ENCODE measurements at regions not wholly inside any gene's neighbourhood (a gene's known extent, or its start where the extent isn't known, plus 50 kb on each side); places are given as distances from the start of the nearest gene placed in this dataset.
"Not testable (repeated sequence)": the region's sequence is repeated elsewhere in the genome, so short reads cannot be mapped to it uniquely, and the experiment has no call there.

- no peaks in the 10 kb centered on the region for H3K36me3 Mint-ChIP-seq (ENCODE audit: insufficient read depth)
- no peaks in the 10 kb centered on the region for H3K4me1 Mint-ChIP-seq
- no peak for DNase-seq (ENCODE audit: low spot score in 2 of 2)
- no peak for ATAC-seq (replicated peaks; ENCODE audit: extremely low read depth, poor library complexity, severe bottlenecking)
- no peak overlapping the region for H3K4me3 Mint-ChIP-seq
- H3K27ac Mint-ChIP-seq (ENCODE audit: low read depth) = no peak overlapping the region
- no peaks in the 10 kb centered on the region for H3K9me3 Mint-ChIP-seq
- H3K27me3 Mint-ChIP-seq = no peaks in the 10 kb centered on the region
Observed at GRCh38 chr17:71631483-71631882, 489.3 kb upstream of the SOX9 start.

DNA sequence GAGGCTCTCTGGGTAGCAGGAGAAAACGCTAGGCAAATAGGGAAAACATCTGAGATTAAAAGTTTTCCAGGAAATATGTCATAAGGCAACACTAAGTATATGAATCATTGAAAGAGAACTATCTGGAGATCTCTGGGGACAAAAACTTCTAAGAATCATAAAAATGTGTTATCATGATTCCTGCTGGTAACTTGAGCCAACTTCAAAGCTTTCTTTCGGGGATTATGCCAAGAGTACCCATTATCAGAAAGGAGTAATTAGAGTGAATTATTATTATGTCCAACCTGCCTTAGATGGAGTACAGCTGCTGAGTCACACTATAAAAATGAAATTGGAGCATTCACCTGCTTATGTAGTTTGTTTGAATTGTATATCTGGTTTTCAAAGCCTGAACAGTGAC lies 488.5 kb upstream of the SOX9 start:
- Mint-ChIP-seq H3K27ac (ENCODE audit: low read depth) (no peak overlapping the region), H3K36me3 (ENCODE audit: insufficient read depth) (no peaks in the 10 kb centered on the region), H3K9me3 (no peaks in the 10 kb centered on the region), H3K27me3 (no peaks in the 10 kb centered on the region), H3K4me1 (no peaks in the 10 kb centered on the region), H3K4me3 (no peak overlapping the region)
- ATAC-seq (replicated peaks; ENCODE audit: extremely low read depth, poor library complexity, severe bottlenecking) (no peak), DNase-seq (ENCODE audit: low spot score in 2 of 2) (no peak)

GRCh38 chr17:71633391-71633849 lies 487.4 kb upstream of the SOX9 start:
- Mint-ChIP-seq H3K27me3 (no peaks in the 10 kb centered on the region), H3K4me3 (no peak overlapping the region), H3K27ac (ENCODE audit: low read depth) (no peak overlapping the region), H3K9me3 (no peaks in the 10 kb centered on the region), H3K36me3 (ENCODE audit: insufficient read depth) (no peaks in the 10 kb centered on the region), H3K4me1 (no peaks in the 10 kb centered on the region)
- DNase-seq (ENCODE audit: low spot score in 2 of 2) (no peak), ATAC-seq (replicated peaks; ENCODE audit: extremely low read depth, poor library complexity, severe bottlenecking) (no peak)

GRCh38 chr17:71634376-71634775 lies 486.4 kb upstream of the SOX9 start:
- Mint-ChIP-seq H3K4me1 (no peaks in the 10 kb centered on the region), H3K9me3 (no peaks in the 10 kb centered on the region), H3K4me3 (no peak overlapping the region), H3K27ac (ENCODE audit: low read depth) (no peak overlapping the region), H3K36me3 (ENCODE audit: insufficient read depth) (no peaks in the 10 kb centered on the region), H3K27me3 (no peaks in the 10 kb centered on the region)
- no peak for DNase-seq (ENCODE audit: low spot score in 2 of 2)
- no peak for ATAC-seq (replicated peaks; ENCODE audit: extremely low read depth, poor library complexity, severe bottlenecking)

DNA sequence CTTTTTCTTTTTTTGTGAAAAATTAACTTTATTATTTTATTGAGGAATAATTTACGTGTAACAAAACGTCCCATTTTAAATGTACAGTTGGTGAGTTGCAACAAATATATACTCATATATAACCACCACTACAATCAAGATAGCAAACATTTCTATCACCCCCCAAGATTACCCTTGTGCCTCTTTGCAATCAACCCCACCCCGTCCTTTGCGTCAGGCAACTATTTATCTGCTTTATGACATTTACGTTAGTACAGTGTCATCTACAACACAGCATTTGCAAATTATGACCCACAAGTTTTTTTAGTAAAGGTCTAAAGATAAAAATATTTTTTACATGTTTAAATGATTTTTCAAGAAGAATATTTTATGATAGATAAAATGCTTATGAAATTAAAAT lies 485.6 kb upstream of the SOX9 start:
- Mint-ChIP-seq H3K9me3 (no peaks in the 10 kb centered on the region), H3K4me3 (no peak overlapping the region), H3K27me3 (no peaks in the 10 kb centered on the region), H3K4me1 (no peaks in the 10 kb centered on the region), H3K27ac (ENCODE audit: low read depth) (no peak overlapping the region), H3K36me3 (ENCODE audit: insufficient read depth) (no peaks in the 10 kb centered on the region)
- no peak for DNase-seq (ENCODE audit: low spot score in 2 of 2)
- no peak for ATAC-seq (replicated peaks; ENCODE audit: extremely low read depth, poor library complexity, severe bottlenecking)

GRCh38 chr17:71636644-71637043 lies 484.2 kb upstream of the SOX9 start:
- DNase-seq (ENCODE audit: low spot score in 2 of 2) = no peak
- H3K36me3 Mint-ChIP-seq (ENCODE audit: insufficient read depth) = no peaks in the 10 kb centered on the region
- no peaks in the 10 kb centered on the region for H3K27me3 Mint-ChIP-seq

GRCh38 chr17:71638668-71639067 lies 482.2 kb upstream of the SOX9 start:
- Mint-ChIP-seq H3K36me3 (ENCODE audit: insufficient read depth) (no peaks in the 10 kb centered on the region), H3K27me3 (no peaks in the 10 kb centered on the region), H3K4me1 (no peaks in the 10 kb centered on the region), H3K27ac (ENCODE audit: low read depth) (no peak overlapping the region), H3K4me3 (no peak overlapping the region), H3K9me3 (peaks cover under 1% of the 10 kb centered on the region)
- ATAC-seq (replicated peaks; ENCODE audit: extremely low read depth, poor library complexity, severe bottlenecking) = no peak
- DNase-seq (ENCODE audit: low spot score in 2 of 2) = no peak

More at GRCh38 chr17:71636644-71637043, 484.2 kb upstream of the SOX9 start:
- no peak overlapping the region for H3K4me3 Mint-ChIP-seq
- H3K4me1 Mint-ChIP-seq = no peaks in the 10 kb centered on the region
- no peaks in the 10 kb centered on the region for H3K9me3 Mint-ChIP-seq
- no peak overlapping the region for H3K27ac Mint-ChIP-seq (ENCODE audit: low read depth)
- ATAC-seq (replicated peaks; ENCODE audit: extremely low read depth, poor library complexity, severe bottlenecking) = no peak

- H3K4me3 Mint-ChIP-seq = no peak overlapping the region
- H3K36me3 Mint-ChIP-seq (ENCODE audit: insufficient read depth) = no peaks in the 10 kb centered on the region
- no peak for ATAC-seq (replicated peaks; ENCODE audit: extremely low read depth, poor library complexity, severe bottlenecking)
- no peak for DNase-seq (ENCODE audit: low spot score in 2 of 2)
- no peaks in the 10 kb centered on the region for H3K27me3 Mint-ChIP-seq
- peaks cover 8% of the 10 kb centered on the region for H3K9me3 Mint-ChIP-seq
- no peaks in the 10 kb centered on the region for H3K4me1 Mint-ChIP-seq
- H3K27ac Mint-ChIP-seq (ENCODE audit: low read depth) = no peak overlapping the region
Observed at GRCh38 chr17:71639865-71640264, 481.0 kb upstream of the SOX9 start.

- not testable (repeated sequence) for H3K27me3 Mint-ChIP-seq; H3K4me1 Mint-ChIP-seq; H3K4me3 Mint-ChIP-seq; DNase-seq (ENCODE audit: low spot score in 2 of 2); H3K27ac Mint-ChIP-seq (ENCODE audit: low read depth); H3K36me3 Mint-ChIP-seq (ENCODE audit: insufficient read depth); ATAC-seq (replicated peaks; ENCODE audit: extremely low read depth, poor library complexity, severe bottlenecking)
- H3K9me3 Mint-ChIP-seq = peaks cover 25% of the 10 kb centered on the region
Observed at GRCh38 chr17:71646890-71647289, 473.9 kb upstream of the SOX9 start.

DNA sequence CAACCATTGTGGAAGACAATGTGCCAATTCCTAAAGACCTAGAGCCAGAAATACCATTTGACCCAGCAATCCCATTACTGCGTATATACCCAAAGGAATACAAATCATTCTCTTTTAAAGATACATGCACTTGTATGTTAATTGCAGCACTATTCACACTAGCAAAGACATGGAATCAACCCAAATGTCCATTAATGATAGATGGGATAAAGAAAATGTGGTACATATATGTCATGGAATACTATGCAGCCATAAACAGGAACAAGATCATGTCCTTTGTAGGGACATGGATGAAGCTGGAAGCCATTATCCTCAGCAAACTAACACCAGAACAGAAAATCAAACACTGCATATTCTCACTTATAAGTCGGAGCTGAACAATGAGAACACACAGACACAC lies 472.5 kb upstream of the SOX9 start:
- ATAC-seq (replicated peaks; ENCODE audit: extremely low read depth, poor library complexity, severe bottlenecking); H3K27me3 Mint-ChIP-seq; H3K36me3 Mint-ChIP-seq (ENCODE audit: insufficient read depth); H3K27ac Mint-ChIP-seq (ENCODE audit: low read depth); H3K4me1 Mint-ChIP-seq; H3K4me3 Mint-ChIP-seq; DNase-seq (ENCODE audit: low spot score in 2 of 2): not testable (repeated sequence)
- peaks cover 29% of the 10 kb centered on the region for H3K9me3 Mint-ChIP-seq

- H3K36me3 Mint-ChIP-seq (ENCODE audit: insufficient read depth) = no peaks in the 10 kb centered on the region
- no peaks in the 10 kb centered on the region for H3K4me1 Mint-ChIP-seq
- ATAC-seq (replicated peaks; ENCODE audit: extremely low read depth, poor library complexity, severe bottlenecking) (no peak), DNase-seq (ENCODE audit: low spot score in 2 of 2) (no peak)
- no peak overlapping the region for H3K4me3 Mint-ChIP-seq
- no peak overlapping the region for H3K27ac Mint-ChIP-seq (ENCODE audit: low read depth)
- no peaks in the 10 kb centered on the region for H3K27me3 Mint-ChIP-seq
- peaks cover 21% of the 10 kb centered on the region for H3K9me3 Mint-ChIP-seq
Observed at GRCh38 chr17:71649941-71650350, 470.9 kb upstream of the SOX9 start.

DNA sequence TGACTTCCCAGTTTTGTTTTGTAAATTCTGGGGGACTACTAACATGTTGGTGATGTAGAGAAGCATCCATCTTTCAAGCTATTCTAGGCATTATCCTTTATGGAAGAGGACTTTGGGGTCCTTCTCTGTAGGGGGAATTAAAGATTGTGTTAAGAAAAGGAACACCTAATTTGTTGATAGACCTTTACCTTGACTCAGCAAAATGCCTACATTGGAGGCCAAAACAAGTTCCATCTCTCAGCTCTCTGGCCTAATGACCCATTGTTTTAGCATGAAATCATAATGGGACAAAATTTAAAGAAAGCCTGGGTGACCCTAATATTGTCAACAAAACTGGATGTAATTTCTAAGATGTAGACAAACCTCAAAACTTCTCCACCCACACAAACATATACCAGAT lies 465.3 kb upstream of the SOX9 start:
- H3K36me3 Mint-ChIP-seq (ENCODE audit: insufficient read depth) = no peaks in the 10 kb centered on the region
- no peak overlapping the region for H3K27ac Mint-ChIP-seq (ENCODE audit: low read depth)
- H3K27me3 Mint-ChIP-seq = no peaks in the 10 kb centered on the region
- no peaks in the 10 kb centered on the region for H3K4me1 Mint-ChIP-seq
- DNase-seq (ENCODE audit: low spot score in 2 of 2) (no peak), ATAC-seq (replicated peaks; ENCODE audit: extremely low read depth, poor library complexity, severe bottlenecking) (no peak)
- peaks cover 19% of the 10 kb centered on the region for H3K9me3 Mint-ChIP-seq
- no peak overlapping the region for H3K4me3 Mint-ChIP-seq

DNA sequence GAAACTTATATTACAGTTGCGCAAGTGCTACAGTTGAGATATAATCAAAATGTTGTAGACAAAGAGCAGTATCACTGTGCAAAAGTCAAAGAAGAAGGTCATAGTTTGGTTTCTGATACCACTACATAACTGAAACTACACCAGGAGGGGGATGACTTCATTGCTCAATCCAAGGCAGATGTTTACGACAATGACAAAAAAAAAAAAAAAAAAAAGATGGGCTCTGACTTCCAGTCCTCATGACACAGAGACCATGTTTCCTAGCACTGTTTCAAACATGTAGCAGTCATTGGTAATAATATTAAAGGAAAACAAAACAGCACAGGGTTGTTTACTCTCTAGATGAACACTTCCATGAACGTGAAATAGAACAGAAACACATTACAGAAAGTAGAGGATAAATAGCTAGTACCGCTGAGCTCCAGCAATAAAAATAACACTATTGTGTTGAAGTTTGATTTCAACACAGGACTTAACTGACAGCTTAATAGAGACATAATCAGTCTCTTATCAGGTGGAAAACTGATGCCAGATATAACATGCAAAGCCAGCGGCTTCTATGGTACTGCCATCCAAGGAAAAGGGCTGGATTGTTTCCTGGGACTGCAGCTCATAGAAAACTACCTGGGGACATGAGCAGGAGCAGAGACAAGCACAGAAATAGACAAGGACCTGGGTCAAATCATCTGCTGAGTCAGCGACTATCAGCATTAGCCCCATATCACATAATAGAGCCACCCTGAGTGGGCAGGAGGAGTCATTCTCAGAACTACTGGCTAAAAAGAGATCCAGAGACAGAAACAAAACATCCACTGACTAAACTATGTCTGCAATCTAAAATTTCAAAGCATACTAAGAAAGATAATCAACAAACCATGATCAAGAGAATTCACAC lies 463.6 kb upstream of the SOX9 start:
- H3K9me3 Mint-ChIP-seq = peaks cover 10% of the 10 kb centered on the region
- H3K4me3 Mint-ChIP-seq = no peak overlapping the region
- no peak overlapping the region for H3K27ac Mint-ChIP-seq (ENCODE audit: low read depth)
- no peaks in the 10 kb centered on the region for H3K27me3 Mint-ChIP-seq
- DNase-seq (ENCODE audit: low spot score in 2 of 2) (no peak), ATAC-seq (replicated peaks; ENCODE audit: extremely low read depth, poor library complexity, severe bottlenecking) (no peak)
- H3K36me3 Mint-ChIP-seq (ENCODE audit: insufficient read depth) = no peaks in the 10 kb centered on the region
- H3K4me1 Mint-ChIP-seq = no peaks in the 10 kb centered on the region
